Osteocyte (in vitro differentiated cells): ENCODE measurements at regions not wholly inside any gene's neighbourhood (a gene's known extent, or its start where the extent isn't known, plus 50 kb on each side); places are given as distances from the start of the nearest gene placed in this dataset.
"Not testable (repeated sequence)": the region's sequence is repeated elsewhere in the genome, so short reads cannot be mapped to it uniquely, and the experiment has no call there.

Experiments used
- DNase-seq: peaks from one replicate; pipeline ENCODE4 v3.0.0; 2021; ENCODE audit warnings: mixed read lengths; ENCODE audit not compliant: unreplicated experiment; ENCODE audit errors: extremely low spot score
- H3K27ac Mint-ChIP-seq: one replicate; pipeline ENCODE4 v1.8.0; 2021; ENCODE audit warnings: mild to moderate bottlenecking, mixed read lengths; ENCODE audit not compliant: unreplicated experiment
- H3K27me3 Mint-ChIP-seq: one replicate; pipeline ENCODE4 v1.8.0; 2021; ENCODE audit warnings: mixed read lengths; ENCODE audit not compliant: unreplicated experiment
- H3K36me3 Mint-ChIP-seq: one replicate; pipeline ENCODE4 v1.8.0; 2021; ENCODE audit warnings: mixed read lengths; ENCODE audit not compliant: unreplicated experiment
- H3K4me1 Mint-ChIP-seq: one replicate; pipeline ENCODE4 v1.8.0; 2021; ENCODE audit warnings: mixed read lengths; ENCODE audit not compliant: unreplicated experiment
- H3K4me3 Mint-ChIP-seq: one replicate; pipeline ENCODE4 v1.8.0; 2021; ENCODE audit warnings: mild to moderate bottlenecking, moderate library complexity, mixed read lengths; ENCODE audit not compliant: unreplicated experiment
- H3K9me3 Mint-ChIP-seq: one replicate; pipeline ENCODE4 v1.8.0; 2021; ENCODE audit warnings: mixed read lengths; ENCODE audit not compliant: unreplicated experiment

- not testable (repeated sequence) for H3K9me3 Mint-ChIP-seq, H3K4me3 Mint-ChIP-seq, H3K27me3 Mint-ChIP-seq, H3K27ac Mint-ChIP-seq, H3K36me3 Mint-ChIP-seq, H3K4me1 Mint-ChIP-seq, DNase-seq
Measured at GRCh38 chr9:41754403-41754802, 374.8 kb downstream of the CNTNAP3B start.

- not testable (repeated sequence) for H3K27me3 Mint-ChIP-seq, H3K4me3 Mint-ChIP-seq, H3K4me1 Mint-ChIP-seq, DNase-seq, H3K9me3 Mint-ChIP-seq, H3K36me3 Mint-ChIP-seq, H3K27ac Mint-ChIP-seq
Measured at GRCh38 chr9:41741897-41742296, 387.3 kb downstream of the CNTNAP3B start.

GRCh38 chr9:41741173-41741572, 388.1 kb downstream of the CNTNAP3B start:
- H3K27ac Mint-ChIP-seq, H3K4me3 Mint-ChIP-seq, H3K9me3 Mint-ChIP-seq, H3K4me1 Mint-ChIP-seq, H3K36me3 Mint-ChIP-seq, DNase-seq, H3K27me3 Mint-ChIP-seq: not testable (repeated sequence)

- DNase-seq, result peak; percentile 75
- H3K9me3 Mint-ChIP-seq, H3K4me1 Mint-ChIP-seq, H3K27ac Mint-ChIP-seq, H3K36me3 Mint-ChIP-seq, H3K4me3 Mint-ChIP-seq, H3K27me3 Mint-ChIP-seq: not testable (repeated sequence)
Measured at GRCh38 chr9:41738681-41739080, 390.5 kb downstream of the CNTNAP3B start.

GRCh38 chr9:41699190-41699589, 430.0 kb downstream of the CNTNAP3B start:
- H3K36me3 Mint-ChIP-seq, H3K4me3 Mint-ChIP-seq, H3K9me3 Mint-ChIP-seq: not testable (repeated sequence)

GRCh38 chr9:41697080-41697479, 432.1 kb downstream of the CNTNAP3B start:
- not testable (repeated sequence) for DNase-seq, H3K27ac Mint-ChIP-seq, H3K36me3 Mint-ChIP-seq, H3K4me3 Mint-ChIP-seq, H3K4me1 Mint-ChIP-seq, H3K27me3 Mint-ChIP-seq, H3K9me3 Mint-ChIP-seq

More at GRCh38 chr9:41699190-41699589, 430.0 kb downstream of the CNTNAP3B start:
- not testable (repeated sequence) for H3K4me1 Mint-ChIP-seq, H3K27ac Mint-ChIP-seq, H3K27me3 Mint-ChIP-seq, DNase-seq

- not testable (repeated sequence) for H3K9me3 Mint-ChIP-seq, H3K27ac Mint-ChIP-seq, H3K4me3 Mint-ChIP-seq, H3K27me3 Mint-ChIP-seq, H3K4me1 Mint-ChIP-seq, H3K36me3 Mint-ChIP-seq, DNase-seq
Measured at GRCh38 chr9:41679312-41679711, 449.9 kb downstream of the CNTNAP3B start.

GRCh38 chr9:41663497-41664036, 465.7 kb downstream of the CNTNAP3B start:
- H3K9me3 Mint-ChIP-seq, DNase-seq: not testable (repeated sequence)

GRCh38 chr9:41658706-41659105, 469.6 kb upstream of the ZNG1F start:
- not testable (repeated sequence) for DNase-seq

More at GRCh38 chr9:41663497-41664036, 465.7 kb downstream of the CNTNAP3B start:
- H3K27ac Mint-ChIP-seq, H3K4me3 Mint-ChIP-seq, H3K27me3 Mint-ChIP-seq, H3K4me1 Mint-ChIP-seq, H3K36me3 Mint-ChIP-seq: not testable (repeated sequence)

GRCh38 chr9:41658116-41658515, 469.0 kb upstream of the ZNG1F start:
- not testable (repeated sequence) for DNase-seq, H3K36me3 Mint-ChIP-seq, H3K9me3 Mint-ChIP-seq, H3K27ac Mint-ChIP-seq, H3K4me3 Mint-ChIP-seq, H3K27me3 Mint-ChIP-seq, H3K4me1 Mint-ChIP-seq

More at GRCh38 chr9:41658706-41659105, 469.6 kb upstream of the ZNG1F start:
- not testable (repeated sequence) for H3K27me3 Mint-ChIP-seq, H3K4me1 Mint-ChIP-seq, H3K27ac Mint-ChIP-seq, H3K36me3 Mint-ChIP-seq, H3K4me3 Mint-ChIP-seq, H3K9me3 Mint-ChIP-seq

GRCh38 chr9:41657141-41657540, 468.0 kb upstream of the ZNG1F start:
- H3K4me3 Mint-ChIP-seq, H3K27me3 Mint-ChIP-seq, H3K9me3 Mint-ChIP-seq, H3K4me1 Mint-ChIP-seq, H3K27ac Mint-ChIP-seq, H3K36me3 Mint-ChIP-seq, DNase-seq: not testable (repeated sequence)

- not testable (repeated sequence) for H3K27me3 Mint-ChIP-seq, H3K9me3 Mint-ChIP-seq, H3K4me1 Mint-ChIP-seq, H3K36me3 Mint-ChIP-seq, H3K27ac Mint-ChIP-seq, DNase-seq
- peak overlapping the region; percentile 29 for H3K4me3 Mint-ChIP-seq
Measured at GRCh38 chr9:41655071-41655554, 466.0 kb upstream of the ZNG1F start.

- H3K36me3 Mint-ChIP-seq, H3K27ac Mint-ChIP-seq, H3K9me3 Mint-ChIP-seq, DNase-seq, H3K4me1 Mint-ChIP-seq, H3K27me3 Mint-ChIP-seq, H3K4me3 Mint-ChIP-seq: not testable (repeated sequence)
Measured at GRCh38 chr9:41654349-41654748, 465.2 kb upstream of the ZNG1F start.
